ENCODE measurements at regions not wholly inside any gene's neighbourhood (a gene's known extent, or its start where the extent isn't known, plus 50 kb on each side); places are given as distances from the start of the nearest gene placed in this dataset.
"Not testable (repeated sequence)": the region's sequence is repeated elsewhere in the genome, so short reads cannot be mapped to it uniquely, and the experiment has no call there.

- H3K4me1 Mint-ChIP-seq = no peaks in the 10 kb centered on the region
- peaks cover 8% of the 10 kb centered on the region for H3K27me3 Mint-ChIP-seq
- no peak overlapping the region for H3K4me3 Mint-ChIP-seq
- H3K27ac Mint-ChIP-seq = no peak overlapping the region
- no peaks in the 10 kb centered on the region for H3K9me3 Mint-ChIP-seq
- CTCF ChIA-PET = no interaction called here
- no peaks in the 10 kb centered on the region for H3K36me3 Mint-ChIP-seq
- DNase-seq = no peak
These were observed 65.3 kb upstream of the ZNF280D start for GRCh38 chr15:56798639-56799038.

DNA sequence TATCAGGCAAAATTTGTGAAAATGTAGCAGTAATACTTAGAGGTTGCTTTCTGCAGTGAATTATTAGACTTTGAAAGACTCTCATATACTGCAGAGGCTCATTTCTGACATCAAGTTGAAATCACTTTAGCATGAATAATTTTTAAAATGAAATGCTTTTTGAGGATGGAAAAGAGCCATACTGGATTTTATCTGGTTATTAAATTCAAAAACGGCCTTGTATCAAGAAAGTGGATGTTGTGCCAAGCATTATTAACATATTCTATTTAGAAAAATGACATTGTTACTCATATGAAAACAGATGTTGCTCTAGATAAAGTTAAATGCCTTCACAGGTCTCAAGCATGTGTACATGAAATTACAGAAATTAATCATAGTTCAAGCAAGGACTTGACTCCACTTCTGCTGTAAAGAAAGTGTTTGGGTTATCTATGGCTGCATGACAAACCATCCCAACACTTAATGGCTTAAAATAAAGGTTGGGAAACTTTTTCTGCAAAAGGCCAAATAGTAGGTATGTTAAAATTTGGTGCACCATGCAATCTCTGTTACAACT is 64.5 kb upstream of the ZNF280D start:
- DNase-seq = no peak
- Mint-ChIP-seq H3K36me3 (no peaks in the 10 kb centered on the region), H3K4me1 (no peaks in the 10 kb centered on the region), H3K27me3 (peaks cover 7% of the 10 kb centered on the region), H3K27ac (no peak overlapping the region), H3K4me3 (no peak overlapping the region), H3K9me3 (no peaks in the 10 kb centered on the region)
- CTCF ChIA-PET = no interaction called here

- Mint-ChIP-seq H3K4me1 (no peaks in the 10 kb centered on the region), H3K27me3 (peaks cover 4% of the 10 kb centered on the region)
- DNase-seq = no peak
These were observed 62.2 kb upstream of the ZNF280D start for GRCh38 chr15:56795502-56795901.

GRCh38 chr15:56794553-56795329 is 61.4 kb upstream of the ZNF280D start:
- Mint-ChIP-seq H3K4me1 (no peaks in the 10 kb centered on the region), H3K27ac (no peak overlapping the region), H3K36me3 (no peaks in the 10 kb centered on the region), H3K9me3 (peaks cover 5% of the 10 kb centered on the region), H3K27me3 (peaks cover 4% of the 10 kb centered on the region), H3K4me3 (no peak overlapping the region)
- DNase-seq = no peak
- CTCF ChIA-PET = no interaction called here

More at GRCh38 chr15:56795502-56795901, 62.2 kb upstream of the ZNF280D start:
- Mint-ChIP-seq H3K27ac (no peak overlapping the region), H3K4me3 (no peak overlapping the region), H3K36me3 (no peaks in the 10 kb centered on the region), H3K9me3 (peaks cover 5% of the 10 kb centered on the region)
- CTCF ChIA-PET = no interaction called here

DNA sequence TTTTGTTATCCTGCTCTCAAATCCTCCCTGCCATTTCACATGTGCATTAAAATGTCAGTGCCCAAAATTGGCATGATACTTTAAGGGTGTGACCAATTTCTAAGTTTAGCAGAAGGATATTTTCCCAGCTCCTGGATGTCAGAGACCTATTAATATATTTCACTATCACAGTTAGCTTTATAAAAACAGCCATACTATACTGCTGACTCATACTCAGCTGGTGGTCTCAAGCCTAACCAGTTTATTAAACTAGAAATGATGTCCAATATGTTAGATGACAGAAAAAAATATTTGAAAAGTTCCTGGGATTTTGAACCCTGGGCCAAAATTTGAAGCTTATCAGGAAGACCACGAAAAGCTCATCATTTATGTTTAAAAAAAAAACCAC is 60.9 kb upstream of the ZNF280D start:
- H3K4me1 Mint-ChIP-seq = no peaks in the 10 kb centered on the region
- peaks cover 5% of the 10 kb centered on the region for H3K9me3 Mint-ChIP-seq
- DNase-seq = no peak
- H3K27ac Mint-ChIP-seq = no peak overlapping the region
- CTCF ChIA-PET = no interaction called here
- no peaks in the 10 kb centered on the region for H3K36me3 Mint-ChIP-seq
- H3K27me3 Mint-ChIP-seq = peaks cover 4% of the 10 kb centered on the region
- no peak overlapping the region for H3K4me3 Mint-ChIP-seq

DNA sequence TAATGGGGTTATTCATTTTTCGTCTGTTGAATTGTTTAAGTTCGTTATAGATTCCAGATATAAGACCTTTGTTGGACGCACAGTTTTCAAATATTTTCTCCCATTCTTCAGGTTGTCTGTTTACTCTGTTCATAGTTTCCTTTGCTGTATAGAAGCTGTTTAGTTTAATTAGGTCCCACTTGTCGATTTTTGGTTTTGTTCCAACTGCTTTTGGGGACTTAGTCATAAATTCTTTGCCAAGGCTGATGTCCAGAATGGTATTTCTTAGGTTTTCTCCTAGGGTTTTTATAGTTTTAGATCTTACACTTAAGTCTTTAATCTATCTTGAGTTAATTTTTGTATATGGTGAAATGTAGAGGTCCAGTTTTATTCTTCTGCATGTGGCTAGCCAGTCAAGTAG is 58.9 kb upstream of the ZNF280D start:
- Mint-ChIP-seq H3K9me3 (peaks cover 5% of the 10 kb centered on the region), H3K36me3 (no peaks in the 10 kb centered on the region), H3K4me1 (peaks cover under 1% of the 10 kb centered on the region), H3K27me3 (peaks cover 4% of the 10 kb centered on the region), H3K27ac (no peak overlapping the region), H3K4me3 (no peak overlapping the region)
- DNase-seq = no peak
- CTCF ChIA-PET = no interaction called here

DNA sequence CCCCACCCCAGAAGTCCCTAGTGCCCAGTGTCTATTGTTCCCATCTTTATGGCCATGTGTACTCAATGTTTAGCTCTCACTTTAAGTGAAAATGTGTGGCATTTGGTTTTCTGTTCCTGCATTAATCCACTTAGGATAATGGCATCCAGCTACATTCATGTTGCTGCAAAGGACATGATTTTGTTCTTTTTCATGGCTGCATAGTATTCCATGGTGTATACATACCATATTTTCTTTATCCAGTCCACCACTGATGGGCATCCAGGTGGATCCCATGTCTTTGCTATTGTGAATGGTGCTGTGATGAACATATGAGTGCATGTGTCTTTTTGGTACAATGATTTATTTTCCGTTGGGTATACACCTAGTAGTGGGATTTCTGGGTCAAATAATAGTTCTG is 58.2 kb upstream of the ZNF280D start:
- H3K4me1 Mint-ChIP-seq, H3K27ac Mint-ChIP-seq, H3K36me3 Mint-ChIP-seq, H3K9me3 Mint-ChIP-seq, H3K27me3 Mint-ChIP-seq, H3K4me3 Mint-ChIP-seq, CTCF ChIA-PET, DNase-seq: not testable (repeated sequence)

DNA sequence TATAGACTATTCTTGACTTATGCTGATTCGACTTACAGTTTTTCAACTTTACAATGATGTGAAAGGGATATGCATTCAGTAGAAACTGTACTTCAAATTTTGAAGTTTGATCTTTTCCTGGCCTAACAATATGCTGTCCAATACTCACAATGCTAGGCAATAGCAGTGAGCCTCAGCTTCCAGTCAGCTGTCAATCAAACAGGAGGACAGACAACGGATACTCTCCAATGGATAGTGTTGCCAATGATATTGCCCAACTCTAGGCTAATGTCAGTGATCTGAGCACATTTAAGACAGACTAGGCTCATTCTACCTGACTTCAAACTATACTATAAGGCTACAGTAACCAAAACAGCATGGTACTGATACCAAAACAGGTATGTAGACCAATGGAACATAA is 55.0 kb upstream of the ZNF280D start:
- Mint-ChIP-seq H3K4me1 (peaks cover 8% of the 10 kb centered on the region), H3K4me3 (no peak overlapping the region), H3K36me3 (no peaks in the 10 kb centered on the region), H3K9me3 (peaks cover 5% of the 10 kb centered on the region), H3K27ac (no peak overlapping the region), H3K27me3 (no peaks in the 10 kb centered on the region)
- CTCF ChIA-PET = no interaction called here
- DNase-seq = no peak

- no peak overlapping the region for H3K27ac Mint-ChIP-seq
- no peaks in the 10 kb centered on the region for H3K27me3 Mint-ChIP-seq
- H3K9me3 Mint-ChIP-seq = peaks cover 4% of the 10 kb centered on the region
- CTCF ChIA-PET = interaction anchor here (1.0 kb wide), 1 partner anchor 16 kb away, joined by 3 read pairs; no protein-coding TSS in a partner anchor
- H3K4me3 Mint-ChIP-seq = no peak overlapping the region
- no peaks in the 10 kb centered on the region for H3K36me3 Mint-ChIP-seq
- no peak for DNase-seq
- H3K4me1 Mint-ChIP-seq = peaks cover 8% of the 10 kb centered on the region
These were observed 53.7 kb upstream of the ZNF280D start for GRCh38 chr15:56786966-56787365.

GRCh38 chr15:56783857-56784661 is 50.8 kb upstream of the ZNF280D start:
- no peak for DNase-seq
- Mint-ChIP-seq H3K4me1 (peaks cover 16% of the 10 kb centered on the region), H3K4me3 (no peak overlapping the region), H3K27ac (no peak overlapping the region), H3K36me3 (no peaks in the 10 kb centered on the region), H3K27me3 (no peaks in the 10 kb centered on the region), H3K9me3 (peaks cover 9% of the 10 kb centered on the region)
- CTCF ChIA-PET = no interaction called here

GRCh38 chr15:56783156-56783856 is 50.0 kb upstream of the ZNF280D start:
- CTCF ChIA-PET = interaction anchor here (0.6 kb wide), 1 partner anchor 1003 kb away, joined by 3 read pairs; no protein-coding TSS in a partner anchor
- peaks cover 9% of the 10 kb centered on the region for H3K9me3 Mint-ChIP-seq
- H3K27me3 Mint-ChIP-seq = no peaks in the 10 kb centered on the region
- peaks cover 16% of the 10 kb centered on the region for H3K4me1 Mint-ChIP-seq
- no peak for DNase-seq
- H3K4me3 Mint-ChIP-seq = no peak overlapping the region
- H3K27ac Mint-ChIP-seq = no peak overlapping the region
- H3K36me3 Mint-ChIP-seq = no peaks in the 10 kb centered on the region
